H1 (cell line): ENCODE measurements at regions not wholly inside any gene's neighbourhood (a gene's known extent, or its start where the extent isn't known, plus 50 kb on each side); places are given as distances from the start of the nearest gene placed in this dataset.

Experiments
- ATF3 ChIP-seq: IDR thresholded peaks from 2 replicates; pipeline ENCODE4 v1.6.1; 2011; ENCODE audit warnings: low read depth, mild to moderate bottlenecking, low read length; ENCODE audit not compliant: insufficient read depth
- BRCA1 ChIP-seq: IDR thresholded peaks from 2 replicates; pipeline ENCODE4 v1.6.1; 2012; ENCODE audit warnings: low read depth, low read length, improper control_type of control experiment
- CEBPB ChIP-seq: IDR thresholded peaks from 2 replicates; pipeline ENCODE4 v1.6.1; 2012; ENCODE audit warnings: low read depth, low read length
- CTCF ChIP-seq, 3 experiments: IDR thresholded peaks; 1 replicate in 2 of 3; 2 replicates in 1 of 3; pipeline versions ENCODE4 v1.5.1 to v1.6.1; 2011; ENCODE audit warnings: low read length in 3 of 3, mild to moderate bottlenecking in 3 of 3, inconsistent platforms in 2 of 3, low read depth in 1 of 3, moderate library complexity in 1 of 3; ENCODE audit not compliant: insufficient read depth in 1 of 3; ENCODE audit errors: control extremely low read depth in 1 of 3
- FOSL1 ChIP-seq: IDR thresholded peaks from 2 replicates; pipeline ENCODE4 v1.6.1; 2011; ENCODE audit warnings: mild to moderate bottlenecking, low read depth, low read length, moderate library complexity; ENCODE audit not compliant: insufficient read depth
- GABPA ChIP-seq: IDR thresholded peaks from 2 replicates; pipeline ENCODE4 v1.6.1; 2011; ENCODE audit warnings: mild to moderate bottlenecking, low read length, moderate library complexity, borderline replicate concordance; ENCODE audit not compliant: insufficient read depth
- HDAC2 ChIP-seq, 2 experiments: fragments of 300-600 bp in 1 of 2; sonication (generic) in 1 of 2; IDR thresholded peaks; 2 replicates each; pipeline ENCODE4 v1.6.1; 2011 to 2012; ENCODE audit warnings: low read depth in 2 of 2, low read length in 2 of 2, mild to moderate bottlenecking in 2 of 2, moderate library complexity in 2 of 2, borderline replicate concordance in 1 of 2, inconsistent platforms in 1 of 2
- POLR2A ChIP-seq, 2 experiments: IDR thresholded peaks; 1 replicate in 1 of 2; 2 replicates in 1 of 2; pipeline ENCODE4 v1.6.1; 2011; ENCODE audit warnings: low read depth in 2 of 2, low read length in 2 of 2, mild to moderate bottlenecking in 2 of 2; ENCODE audit errors: control extremely low read depth in 1 of 2
- USF2 ChIP-seq: IDR thresholded peaks from 2 replicates; pipeline ENCODE4 v1.6.1; 2011; ENCODE audit warnings: low read length, improper control_type of control experiment
- YY1 ChIP-seq: IDR thresholded peaks from 2 replicates; pipeline ENCODE4 v1.6.1; 2011; ENCODE audit warnings: low read depth, mild to moderate bottlenecking, low read length

GRCh38 chr2:144042751-144043150 lies 477.2 kb downstream of the ZEB2 start:
- TF ChIP-seq POLR2A (IDR thresholded peaks at IDR 0.05; ENCODE audit: control extremely low read depth in 1 of 2, low read depth in 2 of 2, low read length in 2 of 2) (no peak), ATF3 (no peak), CTCF (IDR thresholded peaks at IDR 0.05; ENCODE audit: control extremely low read depth in 1 of 3, insufficient read depth in 1 of 3, low read depth in 1 of 3, low read length in 3 of 3) (no peak), GABPA (no peak), HDAC2 (IDR thresholded peaks at IDR 0.05; ENCODE audit: borderline replicate concordance in 1 of 2, low read depth in 2 of 2, low read length in 2 of 2) (no peak), CEBPB (no peak), USF2 (no peak), YY1 (no peak), FOSL1 (no peak), BRCA1 (no peak)
